Liver (tissue), 8 donors: ENCODE measurements at regions not wholly inside any gene's neighbourhood (a gene's known extent, or its start where the extent isn't known, plus 50 kb on each side); places are given as distances from the start of the nearest gene placed in this dataset.

Experiments used
- DNase-seq: peaks from one replicate; pipeline ENCODE4 v3.0.0-alpha.2; 2017; ENCODE audit warnings: low spot score
- H3K27ac ChIP-seq, 2 donors: one replicate each; pipeline ENCODE4 v1.7.0; 2013; ENCODE audit warnings: inconsistent platforms in 2 of 2, low read length in 2 of 2, control low read depth in 1 of 2, low read depth in 1 of 2, mild to moderate bottlenecking in 1 of 2
- H3K27me3 ChIP-seq, 4 donors: one replicate each; pipeline versions ENCODE4 v1.6.1 to v1.7.0; 2013; ENCODE audit warnings: low read length in 3 of 4, inconsistent platforms in 1 of 4, mild to moderate bottlenecking in 1 of 4, moderate library complexity in 1 of 4; ENCODE audit not compliant: control insufficient read depth in 4 of 4, insufficient read depth in 4 of 4
- H3K36me3 ChIP-seq, 4 donors: one replicate each; pipeline versions ENCODE4 v1.6.1 to v1.7.0; 2013; ENCODE audit warnings: low read length in 3 of 4, mild to moderate bottlenecking in 3 of 4, low read depth in 1 of 4, moderate library complexity in 1 of 4; ENCODE audit not compliant: control insufficient read depth in 4 of 4, insufficient read depth in 3 of 4
- H3K4me1 ChIP-seq, 4 donors: one replicate each; pipeline versions ENCODE4 v1.6.1 to v1.7.0; 2013; ENCODE audit warnings: low read length in 3 of 4, mild to moderate bottlenecking in 3 of 4, moderate library complexity in 1 of 4; ENCODE audit not compliant: control insufficient read depth in 4 of 4, insufficient read depth in 4 of 4
- H3K4me3 ChIP-seq, 3 donors: one replicate each; pipeline versions ENCODE4 v1.6.1 to v1.7.0; 2013; ENCODE audit warnings: low read length in 3 of 3, control low read depth in 1 of 3, low read depth in 1 of 3, mild to moderate bottlenecking in 1 of 3
- H3K9ac ChIP-seq, 2 donors: one replicate each; pipeline ENCODE4 v1.7.0; 2013; ENCODE audit warnings: low read length in 2 of 2, mild to moderate bottlenecking in 2 of 2, moderate library complexity in 2 of 2, control low read depth in 1 of 2, low read depth in 1 of 2
- H3K9me3 ChIP-seq, 4 donors: one replicate each; pipeline versions ENCODE4 v1.6.1 to v1.7.0; 2013; ENCODE audit warnings: low read length in 3 of 4; ENCODE audit not compliant: control insufficient read depth in 4 of 4
- EGR1 ChIP-seq, 2 donors: IDR thresholded peaks; 2 replicates each; pipeline ENCODE4 v1.6.1; 2016 to 2018; ENCODE audit warnings: antibody characterized with exemption in 2 of 2, low read depth in 2 of 2
- FOXA1 ChIP-seq: IDR thresholded peaks from 2 replicates; pipeline ENCODE4 v1.6.1; 2016; ENCODE audit warnings: antibody characterized with exemption
- FOXA2 ChIP-seq: IDR thresholded peaks from 2 replicates; pipeline ENCODE4 v1.6.1; 2016; ENCODE audit warnings: antibody characterized with exemption
- GABPA ChIP-seq, 2 donors: IDR thresholded peaks in 1 of 2; conservative IDR thresholded peaks in 1 of 2; 2 replicates each; pipeline ENCODE4 v1.6.1; 2016; ENCODE audit warnings: antibody characterized with exemption in 2 of 2, mild to moderate bottlenecking in 1 of 2, moderate library complexity in 1 of 2
- HNF4G ChIP-seq: IDR thresholded peaks from 2 replicates; pipeline ENCODE4 v1.6.1; 2016; ENCODE audit warnings: antibody characterized with exemption
- JUND ChIP-seq, 2 donors: IDR thresholded peaks; 2 replicates each; pipeline ENCODE4 v1.6.1; 2016; ENCODE audit warnings: antibody characterized with exemption in 2 of 2
- MAX ChIP-seq: IDR thresholded peaks from 2 replicates; pipeline ENCODE4 v1.6.1; 2016; ENCODE audit warnings: antibody characterized with exemption
- NR2F2 ChIP-seq: IDR thresholded peaks from 2 replicates; pipeline ENCODE4 v1.6.1; 2016; ENCODE audit warnings: antibody characterized with exemption
- RAD21 ChIP-seq, 2 donors: IDR thresholded peaks; 2 replicates each; pipeline ENCODE4 v1.6.1; 2016; ENCODE audit warnings: antibody characterized with exemption in 2 of 2, mild to moderate bottlenecking in 2 of 2
- RXRA ChIP-seq, 2 donors: IDR thresholded peaks; 2 replicates each; pipeline ENCODE4 v1.6.1; 2017 to 2018; ENCODE audit warnings: antibody characterized with exemption in 2 of 2, mild to moderate bottlenecking in 1 of 2
- SP1 ChIP-seq: IDR thresholded peaks from 2 replicates; pipeline ENCODE4 v1.6.1; 2018; ENCODE audit warnings: antibody characterized with exemption, mild to moderate bottlenecking
- TAF1 ChIP-seq: conservative IDR thresholded peaks from 2 replicates; pipeline ENCODE4 v1.6.1; 2016; ENCODE audit warnings: antibody characterized with exemption, mild to moderate bottlenecking
- YY1 ChIP-seq: IDR thresholded peaks from 2 replicates; pipeline ENCODE4 v1.6.1; 2016; ENCODE audit warnings: antibody characterized with exemption, mild to moderate bottlenecking
- WGBS: extraction: QIAGEN DNeasy Blood & Tissue Kit; methylation state at CpG from one replicate; pipeline ENCODE4 v1.1.7; 2013; 5-methylcytosine and 5-hydroxymethylcytosine counted together
- TF ChIP-seq, protein P1 (sequence below): IDR thresholded peaks from 2 replicates; pipeline ENCODE4 v1.6.1; 2016; ENCODE audit warnings: antibody characterized with exemption
- TF ChIP-seq, protein P2 (sequence below): IDR thresholded peaks from 2 replicates; pipeline ENCODE4 v1.6.1; 2016; ENCODE audit warnings: antibody characterized with exemption
- TF ChIP-seq, protein P3 (sequence below): IDR thresholded peaks from 2 replicates; pipeline ENCODE4 v1.6.1; 2016; ENCODE audit warnings: antibody characterized with exemption, mild to moderate bottlenecking
- TF ChIP-seq, protein P4 (sequence below): fragments of 150-350 bp; IDR thresholded peaks from 2 replicates; pipeline ENCODE4 v1.5.1; 2017; ENCODE audit warnings: improper control_type of control experiment, low read depth, low read length; ENCODE audit not compliant: missing input control
- donor health status: healthy.
- donor health status: healthy.
- donor health status: healthy.
- donor health status: healthy.
- donor health status: healthy.

- no peaks in the 10 kb centered on the region for H3K36me3 ChIP-seq
- H3K27ac ChIP-seq: no peak overlapping the region
- H3K9ac ChIP-seq: no peak overlapping the region
- H3K27me3 ChIP-seq: no peaks in the 10 kb centered on the region
- no peak for DNase-seq
- no peak overlapping the region for H3K4me3 ChIP-seq
- peaks cover 0 to 3% (median 0%) of the 10 kb centered on the region in 4 donors for H3K9me3 ChIP-seq
- WGBS: 77% methylated on average over 8 of the region's 8 CpGs
- H3K4me1 ChIP-seq: no peaks in the 10 kb centered on the region
- TF ChIP-seq NR2F2 (no peak), YY1 (no peak), RAD21 (IDR thresholded peaks at IDR 0.05) (no peak), FOXA2 (no peak), JUND (IDR thresholded peaks at IDR 0.05) (no peak), SP1 (no peak), MAX (no peak), RXRA (IDR thresholded peaks at IDR 0.05) (no peak), FOXA1 (no peak), HNF4G (no peak), GABPA (IDR thresholded peaks at IDR 0.05 in 1 of 2, conservative IDR thresholded peaks at IDR 0.05 in 1 of 2) (no peak), TAF1 (no peak)
- TF ChIP-seq, protein P1, sequence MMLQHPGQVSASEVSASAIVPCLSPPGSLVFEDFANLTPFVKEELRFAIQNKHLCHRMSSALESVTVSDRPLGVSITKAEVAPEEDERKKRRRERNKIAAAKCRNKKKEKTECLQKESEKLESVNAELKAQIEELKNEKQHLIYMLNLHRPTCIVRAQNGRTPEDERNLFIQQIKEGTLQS: no peak
- TF ChIP-seq, protein P2, sequence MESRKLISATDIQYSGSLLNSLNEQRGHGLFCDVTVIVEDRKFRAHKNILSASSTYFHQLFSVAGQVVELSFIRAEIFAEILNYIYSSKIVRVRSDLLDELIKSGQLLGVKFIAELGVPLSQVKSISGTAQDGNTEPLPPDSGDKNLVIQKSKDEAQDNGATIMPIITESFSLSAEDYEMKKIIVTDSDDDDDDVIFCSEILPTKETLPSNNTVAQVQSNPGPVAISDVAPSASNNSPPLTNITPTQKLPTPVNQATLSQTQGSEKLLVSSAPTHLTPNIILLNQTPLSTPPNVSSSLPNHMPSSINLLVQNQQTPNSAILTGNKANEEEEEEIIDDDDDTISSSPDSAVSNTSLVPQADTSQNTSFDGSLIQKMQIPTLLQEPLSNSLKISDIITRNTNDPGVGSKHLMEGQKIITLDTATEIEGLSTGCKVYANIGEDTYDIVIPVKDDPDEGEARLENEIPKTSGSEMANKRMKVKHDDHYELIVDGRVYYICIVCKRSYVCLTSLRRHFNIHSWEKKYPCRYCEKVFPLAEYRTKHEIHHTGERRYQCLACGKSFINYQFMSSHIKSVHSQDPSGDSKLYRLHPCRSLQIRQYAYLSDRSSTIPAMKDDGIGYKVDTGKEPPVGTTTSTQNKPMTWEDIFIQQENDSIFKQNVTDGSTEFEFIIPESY: no peak
- TF ChIP-seq, protein P3, sequence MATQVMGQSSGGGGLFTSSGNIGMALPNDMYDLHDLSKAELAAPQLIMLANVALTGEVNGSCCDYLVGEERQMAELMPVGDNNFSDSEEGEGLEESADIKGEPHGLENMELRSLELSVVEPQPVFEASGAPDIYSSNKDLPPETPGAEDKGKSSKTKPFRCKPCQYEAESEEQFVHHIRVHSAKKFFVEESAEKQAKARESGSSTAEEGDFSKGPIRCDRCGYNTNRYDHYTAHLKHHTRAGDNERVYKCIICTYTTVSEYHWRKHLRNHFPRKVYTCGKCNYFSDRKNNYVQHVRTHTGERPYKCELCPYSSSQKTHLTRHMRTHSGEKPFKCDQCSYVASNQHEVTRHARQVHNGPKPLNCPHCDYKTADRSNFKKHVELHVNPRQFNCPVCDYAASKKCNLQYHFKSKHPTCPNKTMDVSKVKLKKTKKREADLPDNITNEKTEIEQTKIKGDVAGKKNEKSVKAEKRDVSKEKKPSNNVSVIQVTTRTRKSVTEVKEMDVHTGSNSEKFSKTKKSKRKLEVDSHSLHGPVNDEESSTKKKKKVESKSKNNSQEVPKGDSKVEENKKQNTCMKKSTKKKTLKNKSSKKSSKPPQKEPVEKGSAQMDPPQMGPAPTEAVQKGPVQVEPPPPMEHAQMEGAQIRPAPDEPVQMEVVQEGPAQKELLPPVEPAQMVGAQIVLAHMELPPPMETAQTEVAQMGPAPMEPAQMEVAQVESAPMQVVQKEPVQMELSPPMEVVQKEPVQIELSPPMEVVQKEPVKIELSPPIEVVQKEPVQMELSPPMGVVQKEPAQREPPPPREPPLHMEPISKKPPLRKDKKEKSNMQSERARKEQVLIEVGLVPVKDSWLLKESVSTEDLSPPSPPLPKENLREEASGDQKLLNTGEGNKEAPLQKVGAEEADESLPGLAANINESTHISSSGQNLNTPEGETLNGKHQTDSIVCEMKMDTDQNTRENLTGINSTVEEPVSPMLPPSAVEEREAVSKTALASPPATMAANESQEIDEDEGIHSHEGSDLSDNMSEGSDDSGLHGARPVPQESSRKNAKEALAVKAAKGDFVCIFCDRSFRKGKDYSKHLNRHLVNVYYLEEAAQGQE: no peak
- TF ChIP-seq, protein P4, sequence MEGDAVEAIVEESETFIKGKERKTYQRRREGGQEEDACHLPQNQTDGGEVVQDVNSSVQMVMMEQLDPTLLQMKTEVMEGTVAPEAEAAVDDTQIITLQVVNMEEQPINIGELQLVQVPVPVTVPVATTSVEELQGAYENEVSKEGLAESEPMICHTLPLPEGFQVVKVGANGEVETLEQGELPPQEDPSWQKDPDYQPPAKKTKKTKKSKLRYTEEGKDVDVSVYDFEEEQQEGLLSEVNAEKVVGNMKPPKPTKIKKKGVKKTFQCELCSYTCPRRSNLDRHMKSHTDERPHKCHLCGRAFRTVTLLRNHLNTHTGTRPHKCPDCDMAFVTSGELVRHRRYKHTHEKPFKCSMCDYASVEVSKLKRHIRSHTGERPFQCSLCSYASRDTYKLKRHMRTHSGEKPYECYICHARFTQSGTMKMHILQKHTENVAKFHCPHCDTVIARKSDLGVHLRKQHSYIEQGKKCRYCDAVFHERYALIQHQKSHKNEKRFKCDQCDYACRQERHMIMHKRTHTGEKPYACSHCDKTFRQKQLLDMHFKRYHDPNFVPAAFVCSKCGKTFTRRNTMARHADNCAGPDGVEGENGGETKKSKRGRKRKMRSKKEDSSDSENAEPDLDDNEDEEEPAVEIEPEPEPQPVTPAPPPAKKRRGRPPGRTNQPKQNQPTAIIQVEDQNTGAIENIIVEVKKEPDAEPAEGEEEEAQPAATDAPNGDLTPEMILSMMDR: no peak
Measured at GRCh38 chr6:66481216-66481615, 774.2 kb upstream of the EYS start.

- WGBS: 86% methylated on average over 6 of the region's 6 CpGs
- no peak for DNase-seq
- TF ChIP-seq JUND (IDR thresholded peaks at IDR 0.05): no peak
- TF ChIP-seq TAF1: no peak
- no peak for TF ChIP-seq EGR1 (IDR thresholded peaks at IDR 0.05; ENCODE audit: low read depth in 2 of 2)
- TF ChIP-seq, protein P4: no peak
- no peak for TF ChIP-seq SP1
- no peak for TF ChIP-seq RXRA (IDR thresholded peaks at IDR 0.05)
- no peak for TF ChIP-seq GABPA (IDR thresholded peaks at IDR 0.05 in 1 of 2, conservative IDR thresholded peaks at IDR 0.05 in 1 of 2)
- TF ChIP-seq NR2F2: no peak
- TF ChIP-seq FOXA2: no peak
- TF ChIP-seq MAX: no peak
- TF ChIP-seq FOXA1: no peak
- TF ChIP-seq RAD21 (IDR thresholded peaks at IDR 0.05): no peak
- TF ChIP-seq, protein P1: no peak
- no peak for TF ChIP-seq YY1
Measured at GRCh38 chr6:66478705-66479104, 771.7 kb upstream of the EYS start.

More at GRCh38 chr6:66478705-66479104, 771.7 kb upstream of the EYS start:
- H3K4me1 ChIP-seq: no peaks in the 10 kb centered on the region
- no peaks in the 10 kb centered on the region for H3K27me3 ChIP-seq
- no peaks in the 10 kb centered on the region for H3K36me3 ChIP-seq
- no peak overlapping the region for H3K9ac ChIP-seq
- no peak overlapping the region for H3K4me3 ChIP-seq
- H3K9me3 ChIP-seq: peaks cover 0 to 3% (median 0%) of the 10 kb centered on the region in 4 donors
- H3K27ac ChIP-seq: no peak overlapping the region
